HG03060 (cell line): ENCODE measurements at regions not wholly inside any gene's neighbourhood (a gene's known extent, or its start where the extent isn't known, plus 50 kb on each side); places are given as distances from the start of the nearest gene placed in this dataset.
"Not testable (repeated sequence)": the region's sequence is repeated elsewhere in the genome, so short reads cannot be mapped to it uniquely, and the experiment has no call there.

Source experiments
- ATAC-seq: cut with Tn5 transposase; IDR thresholded peaks from one replicate; pipeline ENCODE4 v1.9.1; 2021; ENCODE audit warnings: low read depth, moderate number of reproducible peaks; ENCODE audit not compliant: unreplicated experiment

GRCh38 chr2:195572895-195573683, 83.9 kb upstream of the SLC39A10 start:
- no peak for ATAC-seq

GRCh38 chr2:195570329-195570728, 86.7 kb upstream of the SLC39A10 start:
- no peak for ATAC-seq

GRCh38 chr2:195569255-195569654, 87.8 kb upstream of the SLC39A10 start:
- no peak for ATAC-seq

- not testable (repeated sequence) for ATAC-seq
These were observed 92.3 kb upstream of the SLC39A10 start for GRCh38 chr2:195564625-195565135.

- no peak for ATAC-seq
These were observed 93.0 kb upstream of the SLC39A10 start for GRCh38 chr2:195563857-195564512.

DNA sequence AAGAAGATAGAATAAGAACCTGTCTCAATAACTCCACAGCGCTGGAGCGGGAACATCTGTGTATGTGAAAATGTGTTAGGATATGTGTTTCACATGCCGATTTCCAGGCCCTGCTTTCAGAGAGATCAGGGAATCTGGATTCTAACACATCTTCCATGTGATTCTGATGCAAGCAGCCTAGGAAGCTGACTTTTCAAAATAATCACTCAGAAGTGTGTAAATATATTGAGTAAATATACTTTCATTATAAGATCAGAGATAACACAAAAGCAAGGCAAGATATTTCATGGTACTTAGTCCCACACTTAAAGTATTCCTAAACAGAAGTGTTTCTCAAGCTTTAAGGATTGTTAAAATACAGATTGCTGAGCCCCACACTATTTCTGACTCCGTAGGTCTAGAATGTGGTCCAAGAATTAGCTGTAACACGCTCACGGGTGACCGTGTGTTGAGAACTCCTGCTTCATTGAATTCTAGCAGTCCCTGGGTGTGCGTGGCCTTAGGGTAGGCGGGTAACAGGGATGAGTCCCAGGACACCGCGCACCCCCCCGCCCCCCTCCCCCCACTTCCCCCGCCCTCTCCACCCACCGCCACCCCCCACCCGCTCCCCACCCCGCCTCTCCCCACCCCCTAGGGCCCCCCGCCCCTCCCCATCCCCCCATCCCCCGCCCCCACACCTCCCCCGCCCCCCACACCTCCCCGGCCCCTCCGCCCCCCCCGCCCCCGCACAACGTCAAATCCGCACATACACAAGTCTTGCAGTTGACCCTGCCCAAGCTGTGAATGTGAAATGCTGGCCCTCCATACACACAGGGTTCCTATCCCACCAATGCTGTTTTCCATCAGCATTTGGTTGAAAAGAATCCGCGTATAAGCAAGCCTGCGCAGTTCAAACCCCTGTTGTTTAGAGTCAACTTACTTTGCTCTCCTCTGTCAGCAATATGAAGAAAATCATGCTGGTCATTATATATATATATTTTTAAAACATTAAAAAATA, 94.2 kb upstream of the SLC39A10 start:
- no peak for ATAC-seq

DNA sequence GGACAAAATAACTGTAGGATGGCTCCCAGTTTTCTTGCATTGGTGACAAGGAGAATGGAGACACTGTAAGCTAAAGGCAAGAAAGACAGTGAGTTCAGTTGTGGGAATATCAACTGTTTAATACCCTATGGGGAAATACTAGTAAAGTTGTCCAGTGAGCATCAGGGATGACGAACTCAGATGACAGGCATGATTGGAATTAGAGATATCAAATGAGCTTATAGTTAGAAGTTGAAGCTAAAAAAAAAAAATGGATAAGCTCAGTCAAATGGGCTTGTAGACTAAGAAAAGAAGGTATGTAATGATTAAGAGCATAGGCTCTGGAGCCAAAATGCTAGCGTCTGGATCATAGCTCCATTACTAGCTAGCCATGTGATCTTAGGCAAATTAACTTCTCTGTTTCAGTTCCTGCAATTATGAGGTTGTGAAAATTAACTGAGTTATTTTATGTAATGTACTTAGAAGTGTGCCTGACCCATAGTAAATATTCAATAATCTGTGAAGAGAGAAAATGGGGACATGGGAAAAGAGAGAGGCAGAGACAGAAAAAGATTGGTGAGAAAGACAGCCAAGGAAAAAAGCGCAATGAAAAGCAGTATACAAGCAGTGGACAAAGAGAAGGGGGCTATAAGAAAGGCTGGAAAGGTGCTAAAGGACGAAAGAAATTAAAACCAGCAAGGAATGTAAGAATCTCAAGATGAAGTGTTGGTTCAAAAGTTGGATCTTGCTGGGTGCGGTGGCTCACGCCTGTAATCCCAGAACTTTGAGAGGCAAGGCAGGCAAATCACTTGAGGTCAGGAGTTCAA, 95.7 kb upstream of the SLC39A10 start:
- peak; percentile 36 for ATAC-seq

DNA sequence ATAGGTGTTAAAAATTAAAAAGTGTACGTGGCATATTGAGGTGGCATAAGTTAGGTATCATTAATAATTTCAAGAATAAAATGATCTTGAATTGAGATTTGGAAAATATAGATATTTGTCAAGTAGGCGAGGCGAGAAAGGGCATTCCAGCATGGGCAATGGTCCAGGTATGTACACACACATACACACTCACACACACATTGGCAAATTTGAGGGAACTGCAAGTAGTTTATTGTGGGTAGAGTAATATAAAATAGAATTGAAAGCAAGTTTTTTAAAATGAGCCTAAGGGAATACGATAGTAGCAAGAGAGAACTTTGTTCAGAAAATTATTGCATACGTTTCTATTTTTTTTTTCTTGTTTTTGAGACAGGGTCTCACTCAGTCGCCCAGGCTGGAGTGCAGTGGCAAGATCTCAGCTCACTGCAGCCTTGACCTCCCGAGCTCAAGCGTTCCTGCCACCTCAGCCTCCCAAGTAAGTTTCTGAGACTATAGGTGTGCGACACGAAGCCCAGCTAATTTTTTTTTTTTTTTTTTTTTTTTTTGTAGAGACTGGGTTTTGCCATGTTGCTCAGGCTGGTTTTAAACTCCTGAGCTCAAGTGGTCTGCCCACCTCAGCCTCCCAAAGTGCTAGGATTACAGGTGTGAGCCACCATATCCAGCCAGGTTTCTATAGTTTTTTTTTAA, 96.7 kb upstream of the SLC39A10 start:
- no peak for ATAC-seq

- ATAC-seq: peak; percentile 74
These were observed 97.6 kb upstream of the SLC39A10 start for GRCh38 chr2:195559431-195559914.

DNA sequence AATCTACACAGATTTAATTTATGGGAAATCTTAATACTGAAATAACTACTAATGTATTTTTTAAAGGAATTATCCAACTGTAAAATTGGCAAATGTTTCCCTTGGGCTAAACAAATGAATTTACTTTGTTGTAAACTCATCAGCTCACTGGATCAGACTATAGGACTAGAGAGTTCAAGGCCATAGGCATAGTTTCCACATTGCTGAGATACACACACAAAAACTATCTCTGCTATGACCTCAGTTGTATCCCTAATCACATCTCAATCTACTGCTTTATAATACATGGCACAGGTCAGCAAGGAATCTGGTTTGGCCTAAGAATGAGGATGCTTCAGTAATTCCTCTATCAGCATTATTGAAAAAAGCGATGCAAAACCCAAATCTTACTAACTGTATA, 101.1 kb upstream of the SLC39A10 start:
- no peak for ATAC-seq

- no peak for ATAC-seq
These were observed 104.4 kb upstream of the SLC39A10 start for GRCh38 chr2:195552581-195552980.

DNA sequence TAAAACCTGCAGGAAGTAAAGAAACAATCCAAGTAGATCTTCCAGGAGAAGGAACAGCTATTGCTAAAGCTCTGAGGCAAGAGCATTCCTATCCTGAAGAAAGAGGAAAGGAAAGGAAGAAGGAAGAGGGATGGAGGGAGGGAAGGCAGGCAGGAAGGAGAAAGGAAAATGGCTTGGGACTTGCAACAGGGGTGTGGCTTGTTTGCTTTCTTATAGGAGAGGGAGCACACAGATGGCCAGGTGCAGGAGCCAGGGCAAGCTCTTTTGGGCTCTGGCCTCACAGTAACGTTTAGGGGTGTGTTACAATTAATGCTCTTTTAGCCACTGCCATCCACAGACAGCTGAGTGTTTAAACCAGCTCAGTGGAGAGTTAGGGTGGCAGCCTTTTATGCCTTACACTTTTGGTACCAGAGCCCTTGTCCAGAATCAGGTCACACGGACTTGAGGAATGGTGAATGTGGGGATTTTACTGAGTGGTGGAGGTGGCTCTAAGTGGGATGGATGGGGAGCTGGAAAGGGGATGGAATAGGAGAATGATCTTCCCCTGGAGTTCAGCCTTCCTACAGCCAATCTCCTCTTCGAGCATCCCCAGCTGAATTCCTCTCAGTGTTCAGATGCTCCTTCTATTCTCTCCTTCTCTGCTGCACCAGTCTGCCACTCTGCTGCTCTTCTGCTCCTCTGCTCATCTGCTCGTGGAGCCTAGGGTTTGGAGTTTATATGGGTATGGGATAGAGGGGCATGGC, 108.7 kb upstream of the SLC39A10 start:
- no peak for ATAC-seq

- ATAC-seq: not testable (repeated sequence)
These were observed 109.7 kb upstream of the SLC39A10 start for GRCh38 chr2:195547268-195547840.

GRCh38 chr2:195545811-195546210, 111.2 kb upstream of the SLC39A10 start:
- ATAC-seq: no peak

GRCh38 chr2:195543902-195544894, 112.8 kb upstream of the SLC39A10 start:
- ATAC-seq: peak; percentile 94

DNA sequence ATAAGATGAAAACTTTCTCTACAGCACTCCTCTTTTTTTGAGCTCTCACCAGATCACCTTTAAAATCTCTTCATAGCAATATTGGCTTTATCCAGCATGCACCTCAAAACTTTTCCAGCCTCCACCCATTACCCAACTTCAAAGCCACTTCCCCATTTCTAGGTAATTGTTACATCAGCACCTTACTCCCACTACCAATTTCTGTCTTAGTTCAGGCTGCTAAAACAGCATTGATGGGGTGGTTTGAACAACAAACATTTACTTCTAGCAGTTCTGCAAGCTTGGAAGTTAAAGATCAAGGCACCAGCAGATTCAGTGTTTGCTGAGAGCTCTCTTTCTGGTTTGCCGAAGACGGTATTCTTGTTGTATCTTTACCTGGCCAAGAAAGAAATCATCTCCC, 114.0 kb upstream of the SLC39A10 start:
- ATAC-seq: no peak

GRCh38 chr2:195542067-195542466, 115.0 kb upstream of the SLC39A10 start:
- no peak for ATAC-seq
